Gastroesophageal sphincter (tissue), 2 donors: ENCODE measurements at regions not wholly inside any gene's neighbourhood (a gene's known extent, or its start where the extent isn't known, plus 50 kb on each side); places are given as distances from the start of the nearest gene placed in this dataset.

Experiments
- EP300 ChIP-seq: sonication (generic); formaldehyde crosslinking; IDR thresholded peaks from one replicate; pipeline ENCODE4 v1.6.1; 2017; ENCODE audit warnings: antibody characterized with exemption, mild to moderate bottlenecking
- POLR2A ChIP-seq, 2 donors: fragments of 450-650 bp; IDR thresholded peaks; one replicate each; pipeline ENCODE4 v1.6.1; 2017; ENCODE audit warnings: antibody characterized with exemption in 2 of 2, mild to moderate bottlenecking in 2 of 2, moderate library complexity in 1 of 2
- POLR2AphosphoS5 ChIP-seq: sonication (generic); formaldehyde crosslinking; IDR thresholded peaks from one replicate; pipeline ENCODE4 v1.6.1; 2017; ENCODE audit warnings: antibody characterized with exemption

DNA sequence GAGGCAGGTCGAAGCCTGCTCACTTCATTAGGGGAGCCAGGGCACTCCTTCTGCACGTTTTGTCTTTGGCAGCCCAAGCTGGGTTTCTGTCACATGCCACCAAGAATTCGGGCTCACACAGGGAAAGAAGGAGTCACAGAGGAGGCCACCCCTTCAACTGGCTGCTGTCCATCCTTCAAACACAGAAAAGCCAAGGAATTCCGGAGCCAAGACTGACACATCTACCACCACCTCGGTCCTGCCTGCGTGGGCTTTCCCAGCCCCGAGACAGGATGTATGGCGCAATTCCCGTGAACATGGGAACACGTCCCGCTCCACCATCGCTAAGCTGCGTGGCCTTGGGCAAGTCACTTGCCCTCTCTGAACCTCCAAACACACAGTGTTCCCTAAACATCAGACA is 70.4 kb downstream of the NCOR2 start:
- TF ChIP-seq EP300: no peak
- TF ChIP-seq POLR2A (IDR thresholded peaks at IDR 0.05): no peak
- TF ChIP-seq POLR2AphosphoS5: no peak
